GM12873 (cell line): ENCODE measurements at regions not wholly inside any gene's neighbourhood (a gene's known extent, or its start where the extent isn't known, plus 50 kb on each side); places are given as distances from the start of the nearest gene placed in this dataset.

Experiments
- CTCF ChIP-seq: IDR thresholded peaks from 2 replicates; pipeline ENCODE4 v1.5.1; 2012; ENCODE audit warnings: low read depth, mild to moderate bottlenecking, moderate library complexity, low read length, control low read depth; ENCODE audit not compliant: insufficient read depth; ENCODE audit errors: missing control alignments

- no peak for TF ChIP-seq CTCF
Measured at GRCh38 chr11:28808771-28809170, 700.6 kb downstream of the METTL15 start.

GRCh38 chr11:28799316-28799715 is 691.1 kb downstream of the METTL15 start:
- TF ChIP-seq CTCF: no peak

- no peak for TF ChIP-seq CTCF
Measured at GRCh38 chr11:28798286-28798685, 690.1 kb downstream of the METTL15 start.

GRCh38 chr11:28797536-28797935 is 689.3 kb downstream of the METTL15 start:
- no peak for TF ChIP-seq CTCF

GRCh38 chr11:28794405-28794804 is 686.2 kb downstream of the METTL15 start:
- no peak for TF ChIP-seq CTCF

- no peak for TF ChIP-seq CTCF
Measured at GRCh38 chr11:28793282-28793738, 685.1 kb downstream of the METTL15 start.

GRCh38 chr11:28792856-28793255 is 684.7 kb downstream of the METTL15 start:
- TF ChIP-seq CTCF: no peak
